Activated effector memory CD4-positive, alpha-beta T cell treated with anti-CD3 and anti-CD28 coated beads, Interleukin-2, amount 50 U/mL, for 16 hours (primary cell): ENCODE measurements at regions not wholly inside any gene's neighbourhood (a gene's known extent, or its start where the extent isn't known, plus 50 kb on each side); places are given as distances from the start of the nearest gene placed in this dataset.

Experiments
- DNase-seq: peaks from one replicate; pipeline ENCODE4 v3.0.0-alpha.2; 2020

DNA sequence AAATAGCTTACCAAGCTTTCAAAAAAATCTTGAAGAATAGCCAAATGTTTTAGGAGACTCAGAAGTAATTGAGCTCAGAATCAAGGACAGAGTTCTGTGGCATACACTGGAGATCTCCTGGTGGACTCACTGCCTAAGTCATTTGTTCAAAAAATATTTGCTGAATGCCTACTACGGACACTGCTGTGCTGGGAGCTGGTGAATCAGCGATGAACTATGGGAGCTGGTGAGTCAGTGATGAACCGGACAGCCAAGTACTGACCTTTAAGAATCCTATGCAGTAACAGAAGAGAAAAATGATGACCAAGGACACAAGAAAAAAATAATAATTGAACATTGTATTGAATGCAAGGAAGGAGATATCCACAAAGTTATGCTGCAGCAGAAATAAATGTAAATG is 717.9 kb upstream of the CXADR start:
- no peak for DNase-seq

DNA sequence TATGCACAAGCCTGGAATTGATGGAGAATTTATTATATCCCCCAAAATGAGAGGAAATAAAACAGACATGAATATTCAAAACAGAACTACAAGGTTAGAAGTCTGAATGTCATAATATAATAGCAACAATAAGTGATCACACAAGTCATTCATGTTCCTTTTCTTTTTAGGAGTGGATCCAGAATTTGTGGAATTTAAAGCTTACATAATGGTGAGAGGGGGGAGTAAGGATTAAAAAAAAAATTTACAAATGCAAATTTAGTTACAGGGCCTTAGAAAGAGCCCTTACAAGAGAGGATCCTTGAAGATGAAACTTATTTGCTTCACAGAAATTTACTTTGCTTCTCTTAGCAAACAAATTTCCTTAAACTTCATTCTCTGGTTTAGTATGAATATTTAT is 716.1 kb upstream of the CXADR start:
- DNase-seq: no peak

DNA sequence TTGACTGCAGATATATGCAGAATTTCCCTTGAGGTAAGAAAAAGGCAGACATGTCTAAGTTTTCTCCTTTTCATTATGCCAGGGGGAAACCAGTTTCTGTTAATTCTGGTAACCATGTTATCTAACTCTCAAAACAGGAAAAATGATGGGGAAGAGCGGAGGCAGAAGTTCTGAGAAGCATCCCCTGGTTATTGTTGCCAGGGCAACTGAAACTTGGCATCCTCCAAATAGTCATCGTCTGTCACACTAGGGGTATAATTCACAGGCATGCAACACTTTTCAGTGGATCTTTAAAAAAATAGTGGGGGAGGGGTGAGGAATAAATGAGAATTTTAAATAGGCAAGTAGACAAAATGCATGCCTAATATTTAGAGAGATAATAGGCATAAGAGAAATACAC is 715.3 kb upstream of the CXADR start:
- no peak for DNase-seq

DNA sequence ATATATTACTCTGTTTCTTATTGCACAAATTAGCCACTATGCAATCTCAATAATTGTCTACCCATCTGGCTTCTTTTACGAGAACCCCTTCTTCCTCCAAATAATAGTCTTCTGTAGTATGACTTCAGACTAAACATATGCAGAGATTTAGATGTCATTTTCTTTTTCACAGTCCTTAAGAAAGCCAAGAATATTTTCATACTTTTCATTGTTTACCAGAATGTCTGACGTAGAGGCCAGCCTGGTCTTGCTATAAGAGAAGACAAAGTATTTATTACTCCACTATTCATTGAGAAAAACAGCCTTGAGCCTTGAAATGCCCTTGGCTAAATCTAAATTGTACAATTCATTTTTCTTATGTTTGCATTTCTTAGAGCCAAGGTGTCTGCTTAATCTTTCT is 714.9 kb upstream of the CXADR start:
- DNase-seq: no peak

DNA sequence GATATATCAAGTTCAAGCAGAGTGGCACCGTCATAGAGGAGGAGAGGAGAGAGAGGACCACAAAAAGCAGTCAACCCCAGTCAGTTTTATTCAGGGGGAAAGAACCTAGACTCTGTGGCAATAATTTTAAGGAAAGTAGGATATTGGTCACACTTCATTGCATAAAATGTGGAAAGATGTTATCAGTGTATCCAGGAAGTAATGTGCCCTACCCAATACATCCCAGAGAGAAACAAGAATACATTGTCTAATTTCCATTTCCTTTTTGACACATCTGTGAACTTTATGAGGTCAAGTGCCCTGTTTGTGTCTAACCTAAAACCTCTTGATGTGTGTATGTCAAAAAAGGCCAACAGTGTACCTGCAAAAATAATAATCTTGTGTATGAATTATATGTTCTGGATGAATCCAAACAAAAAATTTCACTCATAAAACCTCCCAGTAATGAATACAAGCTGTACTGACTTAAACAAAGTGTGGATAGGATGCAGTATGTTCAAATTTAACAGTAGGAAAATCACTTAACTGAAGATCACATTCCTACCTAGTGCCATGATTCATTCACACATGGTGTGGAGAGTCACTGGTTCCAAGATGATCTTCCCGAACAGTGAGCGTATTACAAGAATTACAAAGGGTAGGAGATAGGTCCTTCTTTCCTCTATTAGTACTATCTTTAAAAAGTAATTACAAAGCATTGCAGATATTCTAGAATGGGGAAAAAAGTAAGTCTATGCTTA is 712.1 kb upstream of the CXADR start:
- no peak for DNase-seq

DNA sequence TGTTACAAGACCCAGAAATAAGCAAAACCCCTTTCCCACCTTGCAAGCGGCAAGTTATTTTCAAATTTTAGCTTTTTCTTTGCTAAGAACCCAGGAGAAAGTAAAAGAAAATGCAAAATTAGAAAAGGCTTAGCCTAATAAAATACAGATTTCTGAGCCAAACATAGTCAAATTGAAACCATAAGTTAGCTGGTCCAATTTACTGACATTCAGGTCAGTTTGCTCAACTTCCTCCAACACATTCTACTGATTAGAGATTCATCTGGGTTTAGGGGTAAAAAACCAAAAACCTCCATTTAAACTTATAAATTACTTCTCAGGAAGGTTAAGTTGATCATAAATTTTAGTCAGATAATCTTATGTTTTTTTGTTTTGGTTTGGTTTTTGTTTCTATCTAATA is 701.8 kb upstream of the CXADR start:
- no peak for DNase-seq

DNA sequence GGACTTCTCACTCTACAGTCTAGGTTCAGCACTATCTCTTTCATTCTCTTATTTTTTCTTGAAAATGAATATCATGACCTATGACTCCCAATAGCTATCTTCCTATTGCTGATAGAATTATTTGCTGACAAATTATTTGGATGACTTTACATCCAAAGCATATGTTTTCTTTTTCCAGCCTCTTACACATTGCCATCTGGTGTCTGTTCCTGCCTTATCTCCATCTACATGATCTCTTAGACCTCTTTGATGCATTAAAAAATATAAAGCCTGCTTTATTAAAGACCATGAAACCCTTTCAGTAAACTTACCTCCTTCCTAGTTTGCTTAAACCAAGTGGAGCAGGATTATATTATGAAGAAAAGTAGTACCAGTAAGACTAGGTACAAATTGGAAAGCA is 700.9 kb upstream of the CXADR start:
- no peak for DNase-seq

DNA sequence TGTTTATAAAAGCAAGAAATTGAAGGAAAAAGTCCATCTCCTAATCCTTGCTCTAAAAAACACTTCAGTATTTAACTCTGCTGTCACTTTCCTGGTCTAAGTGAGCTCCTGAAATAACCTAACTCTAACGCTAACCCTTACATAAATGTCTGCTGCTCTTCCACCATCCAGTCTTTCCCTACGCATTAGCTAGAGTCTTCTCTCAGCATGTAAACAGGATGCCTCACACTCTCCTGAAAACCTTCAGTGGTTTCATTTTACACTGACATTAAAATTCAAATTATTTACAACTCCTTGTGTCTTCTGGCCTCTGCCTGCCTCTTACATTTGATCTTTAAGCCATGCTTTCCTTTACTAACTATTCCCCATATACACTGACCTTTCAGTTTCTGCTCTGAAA is 697.6 kb upstream of the CXADR start:
- DNase-seq: no peak

DNA sequence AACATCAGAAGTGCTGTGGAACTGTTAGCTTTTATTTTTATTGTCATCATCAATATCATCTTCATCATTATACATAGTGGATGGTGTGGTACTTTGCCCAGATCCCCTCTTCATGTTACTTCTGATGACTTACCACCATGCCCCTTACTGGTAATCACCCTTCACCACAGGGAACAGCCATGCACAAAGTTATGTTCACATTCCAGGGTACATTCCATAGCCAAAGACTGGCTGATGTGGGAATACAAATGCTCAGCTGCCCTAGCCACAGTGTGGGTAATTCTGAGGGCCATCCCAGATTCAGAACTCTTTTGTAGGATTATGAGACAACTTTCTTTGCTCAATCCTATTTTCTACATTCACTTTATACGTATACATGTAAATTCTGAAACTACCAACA is 691.3 kb upstream of the CXADR start:
- no peak for DNase-seq

DNA sequence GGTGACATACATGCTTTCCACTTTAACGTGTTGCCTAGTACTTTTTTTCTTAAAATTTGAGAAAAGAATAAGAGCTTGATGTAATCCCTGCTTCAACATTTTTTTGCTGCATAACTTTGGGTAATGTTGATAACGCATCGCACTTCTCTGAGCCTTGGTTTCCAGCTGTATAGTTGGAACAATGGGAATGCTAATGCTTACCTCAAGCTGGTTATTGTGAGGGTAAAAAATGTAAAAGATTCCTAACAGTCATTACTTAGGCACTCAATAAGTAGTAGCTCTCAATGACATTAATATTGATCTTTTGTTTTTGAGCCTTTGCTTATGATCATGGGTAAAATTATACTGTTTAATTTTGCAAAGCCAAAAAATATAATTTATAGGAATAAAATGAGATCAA is 683.3 kb upstream of the CXADR start:
- no peak for DNase-seq

DNA sequence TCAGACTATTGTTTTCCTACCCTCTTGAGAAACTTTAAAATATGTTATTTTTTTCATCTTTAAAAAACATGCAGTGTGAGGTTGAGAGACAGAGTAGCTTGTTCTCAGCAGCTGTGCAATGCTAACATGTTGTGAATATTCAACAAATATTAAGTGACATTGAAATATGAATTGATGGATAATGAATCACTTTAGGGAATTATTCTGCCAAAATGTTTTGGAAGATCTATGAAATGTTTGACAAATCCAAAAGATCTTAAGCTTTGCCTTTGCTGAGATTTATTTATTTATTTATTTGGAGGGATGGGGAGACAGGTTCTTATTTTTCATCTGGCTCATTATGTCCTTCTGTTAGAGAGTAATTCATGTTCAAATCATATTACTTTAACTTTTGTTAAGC is 680.1 kb upstream of the CXADR start:
- no peak for DNase-seq

DNA sequence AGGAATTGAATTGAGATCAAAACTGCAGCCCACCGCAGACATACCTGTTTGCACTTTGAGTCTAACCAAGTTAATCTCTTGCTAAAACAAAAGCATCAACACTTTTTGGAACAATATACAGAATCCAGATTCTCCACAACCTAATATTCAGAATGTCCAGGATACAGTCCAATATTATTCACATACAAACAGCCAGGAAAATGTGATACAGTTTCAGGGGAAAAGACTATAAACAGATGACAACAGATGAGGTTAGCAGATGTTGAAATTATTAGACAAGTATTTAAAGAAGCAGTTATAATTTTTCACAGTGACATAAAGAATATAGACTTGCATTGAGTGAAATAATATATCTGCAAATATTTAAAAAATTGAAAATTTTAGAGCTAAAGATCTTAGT is 678.1 kb upstream of the CXADR start:
- DNase-seq: no peak

DNA sequence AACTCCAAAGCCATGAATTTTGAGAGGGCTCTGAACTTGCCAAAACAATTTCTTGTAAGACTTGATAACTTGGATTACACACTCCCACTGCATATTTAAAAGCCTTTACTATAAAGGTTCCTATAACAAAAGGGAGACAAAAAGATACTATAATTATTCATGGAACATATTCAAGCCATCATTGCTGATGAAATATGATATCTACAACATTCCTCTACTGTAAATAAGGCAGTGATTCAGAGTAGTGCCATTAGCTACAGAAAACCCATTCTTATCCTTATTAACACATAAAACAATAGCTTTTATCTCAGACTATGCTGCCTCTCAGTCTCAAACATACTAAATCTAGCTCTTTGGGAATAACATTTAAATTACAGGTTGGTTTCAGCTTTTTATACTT is 675.5 kb upstream of the CXADR start:
- DNase-seq: no peak

DNA sequence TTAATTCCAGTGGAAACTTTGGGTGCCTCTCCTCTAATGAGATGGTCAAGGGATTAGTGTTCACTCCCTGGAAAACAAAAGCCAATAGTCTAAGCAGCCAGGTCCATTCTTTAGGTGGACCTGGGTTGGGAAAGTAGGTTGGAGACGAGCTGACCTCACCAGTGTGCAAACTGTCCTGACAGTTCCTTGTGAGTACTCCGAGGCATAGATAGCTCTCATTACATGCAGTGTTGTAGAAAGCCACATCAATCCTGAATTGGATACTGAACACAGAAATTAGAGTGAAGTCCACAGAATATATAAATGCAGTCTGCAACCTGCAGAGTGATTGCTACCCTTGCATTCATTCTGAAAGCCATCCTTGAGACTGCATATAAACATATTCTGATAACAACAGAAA is 675.1 kb upstream of the CXADR start:
- no peak for DNase-seq

DNA sequence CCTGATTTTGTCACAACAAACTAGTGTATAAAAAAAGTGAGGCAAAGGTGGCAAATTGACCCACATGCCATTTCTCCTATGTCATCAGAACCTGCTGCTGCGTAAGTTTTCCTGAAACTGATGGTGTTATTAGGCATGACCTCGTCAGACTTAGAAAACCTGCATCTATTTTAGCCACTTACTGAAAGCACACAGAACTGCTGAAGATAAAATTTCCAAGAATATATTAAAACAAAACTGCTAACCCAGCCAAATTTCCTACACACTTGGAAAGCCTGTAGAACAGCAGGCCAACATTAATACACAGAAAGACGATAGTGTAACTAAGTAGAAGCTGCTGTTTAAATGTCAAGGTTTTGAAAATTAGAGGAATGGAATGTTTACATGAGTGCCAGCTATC is 674.5 kb upstream of the CXADR start:
- DNase-seq: no peak

DNA sequence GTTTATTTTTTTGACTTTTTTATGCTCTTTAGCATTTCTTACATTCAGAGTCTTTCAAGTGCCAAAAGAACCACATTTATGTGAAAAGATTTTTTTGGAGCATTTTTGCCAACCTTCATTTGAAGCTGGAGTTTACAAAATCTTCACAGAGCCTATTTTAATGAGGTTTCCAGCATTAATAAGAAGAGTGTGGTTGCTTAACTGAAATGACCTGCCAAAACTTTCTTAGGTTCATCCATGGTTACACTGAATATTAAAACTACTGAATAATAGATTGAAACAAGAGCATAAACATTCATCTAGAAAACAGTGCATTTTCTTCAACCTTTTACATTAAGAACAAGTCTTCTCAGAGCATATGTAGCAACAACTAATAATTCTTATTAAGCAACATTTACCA is 672.3 kb upstream of the CXADR start:
- DNase-seq: no peak

DNA sequence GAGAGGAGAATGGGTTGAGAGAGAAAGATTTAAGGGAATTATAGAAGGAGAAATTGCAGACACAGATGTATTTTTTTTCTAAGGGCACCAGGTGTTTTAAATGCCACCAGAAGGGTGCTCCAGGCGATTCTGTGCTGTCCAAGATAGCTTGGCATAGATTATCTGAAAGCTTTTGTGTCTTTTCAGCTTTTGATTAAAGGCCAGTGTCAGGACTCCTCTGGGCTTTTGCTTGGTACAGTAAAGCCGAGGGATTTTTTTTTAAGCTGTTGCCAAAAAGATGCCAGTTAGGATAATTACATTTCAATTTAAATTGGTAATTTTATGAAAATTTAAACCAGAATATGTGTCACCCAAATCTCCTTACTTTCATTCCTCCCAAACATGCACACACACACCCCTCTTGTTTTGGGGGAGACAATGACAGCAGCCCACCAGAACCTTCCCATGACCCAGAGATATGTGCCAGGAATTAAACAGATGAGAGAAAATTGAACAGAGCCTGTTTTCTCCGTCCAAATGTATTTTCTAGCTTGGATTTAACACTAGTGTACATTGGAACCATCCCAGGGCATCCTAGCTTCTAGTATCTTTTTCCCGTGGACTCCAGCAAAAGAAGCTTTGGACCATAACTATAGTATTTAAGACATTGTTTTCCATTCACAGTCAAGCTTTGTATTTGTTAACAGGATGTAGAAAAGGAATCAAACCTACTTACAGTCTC is 670.7 kb upstream of the CXADR start:
- DNase-seq: no peak

DNA sequence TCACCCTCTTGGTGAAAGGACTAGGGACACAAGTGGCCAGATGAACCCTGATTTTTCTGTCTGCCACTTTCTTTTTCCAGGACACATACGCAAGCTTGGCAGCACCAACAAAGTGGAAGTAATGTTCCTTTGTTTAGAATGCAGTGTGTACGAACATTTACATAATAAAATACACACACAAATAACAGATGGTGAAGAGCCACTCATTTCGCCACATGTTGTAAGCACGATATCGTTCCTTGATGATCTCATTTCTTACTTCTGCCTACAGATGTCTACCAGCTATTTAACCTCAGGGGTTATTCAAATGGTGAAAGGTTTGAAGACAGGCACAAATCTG is 670.2 kb upstream of the CXADR start:
- DNase-seq: no peak

DNA sequence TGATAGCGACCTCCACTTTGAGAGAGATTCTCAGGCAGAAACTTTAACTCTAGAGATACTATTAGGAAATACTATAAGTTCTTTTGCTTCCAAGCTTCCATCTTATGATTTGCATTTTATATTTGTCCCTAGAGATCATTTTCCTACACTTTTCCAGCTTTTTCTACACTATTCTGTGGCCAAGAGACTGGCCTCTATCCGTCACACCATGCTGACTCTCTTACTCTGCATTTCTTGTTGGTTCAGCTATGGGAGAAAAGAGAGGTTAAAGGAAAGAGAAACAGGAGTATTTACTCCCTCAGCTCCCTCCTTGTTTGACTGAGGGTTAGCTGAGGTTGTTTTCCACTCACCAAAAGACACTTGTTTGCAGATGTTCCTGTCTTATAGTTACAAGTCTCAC is 665.6 kb upstream of the CXADR start:
- no peak for DNase-seq

DNA sequence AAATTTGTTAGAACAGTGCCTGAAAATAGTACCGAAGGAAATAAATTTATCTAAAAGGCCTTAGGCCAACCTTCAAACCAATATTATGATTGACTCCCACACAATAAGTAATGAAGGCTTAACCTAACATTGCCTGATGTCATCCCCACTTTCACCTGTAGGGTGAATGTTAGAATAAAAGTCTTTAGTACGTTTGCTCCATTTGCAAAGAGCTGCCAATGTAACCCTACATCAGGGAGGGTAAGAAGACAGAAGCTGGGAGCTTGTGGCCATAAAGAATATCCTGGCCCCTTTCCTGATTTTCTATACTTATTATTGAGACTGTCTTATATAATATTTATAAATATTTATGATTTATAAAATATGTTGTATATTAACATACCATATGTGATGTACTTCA is 661.8 kb upstream of the CXADR start:
- DNase-seq: no peak

DNA sequence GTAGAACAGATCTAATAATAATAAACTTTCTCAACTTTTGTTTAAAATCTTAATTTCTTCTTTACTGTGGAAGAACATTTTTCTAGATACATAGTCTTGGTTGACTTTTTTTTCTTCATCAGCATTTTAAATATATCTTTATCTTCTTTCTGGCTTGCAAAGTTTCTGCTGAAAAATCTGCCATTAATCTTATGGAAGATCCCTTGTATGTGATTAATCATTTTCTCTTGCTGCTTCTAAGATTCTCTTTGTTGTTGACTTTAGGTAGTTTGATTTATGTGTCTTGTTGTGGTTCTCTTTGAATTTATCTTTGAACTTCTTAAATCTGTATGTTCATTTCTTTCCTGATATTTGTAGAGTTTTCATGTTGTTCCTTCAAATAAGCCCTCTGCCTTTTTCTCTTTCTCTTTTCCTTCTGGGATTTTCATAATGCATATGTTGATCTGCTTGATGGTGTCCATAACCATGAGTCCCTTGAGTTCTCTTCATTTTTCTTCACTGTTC is 657.6 kb upstream of the CXADR start:
- DNase-seq: no peak

DNA sequence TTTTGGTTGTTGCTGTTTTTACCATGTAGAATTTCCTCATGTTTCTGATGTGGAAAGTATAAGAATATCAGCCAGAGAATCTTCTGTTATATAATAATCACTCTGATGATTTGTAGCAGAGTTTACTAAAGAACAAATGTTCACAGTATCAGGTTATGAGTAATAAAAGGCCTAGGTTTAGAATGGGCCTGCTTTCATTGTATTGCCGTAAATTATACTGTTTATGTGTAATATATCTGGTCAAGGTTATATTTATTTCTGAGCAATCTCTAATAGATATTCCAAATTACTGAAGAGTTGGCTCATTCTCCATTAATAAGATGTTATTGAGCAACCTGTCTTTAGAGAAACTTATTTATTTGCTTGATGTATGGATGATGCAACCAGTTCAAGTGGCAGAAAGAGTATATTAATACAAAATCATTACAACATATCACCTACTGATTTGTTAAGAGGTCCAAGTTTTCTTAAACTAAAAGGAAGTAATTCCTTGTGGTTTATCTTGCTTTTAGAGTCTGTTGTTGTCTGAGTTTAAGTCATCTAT is 649.4 kb upstream of the CXADR start:
- no peak for DNase-seq

DNA sequence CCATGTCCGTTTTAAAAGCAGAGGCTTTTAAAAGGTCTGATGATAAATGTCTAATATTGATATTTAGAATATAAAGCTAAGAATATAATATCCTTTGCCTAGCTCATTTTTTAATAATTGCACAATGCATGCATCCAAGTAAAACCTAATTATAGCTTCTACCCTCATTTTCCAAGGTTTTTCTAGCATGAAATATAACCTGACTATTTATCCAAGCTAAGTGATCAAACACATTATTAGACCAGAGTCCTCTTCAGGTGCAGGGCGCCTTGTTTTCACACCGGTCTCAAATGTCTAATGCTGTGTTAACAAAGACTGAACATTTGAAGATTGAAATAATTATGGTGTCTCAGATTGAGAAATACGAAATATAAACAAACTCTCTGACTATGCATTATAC is 648.9 kb upstream of the CXADR start:
- no peak for DNase-seq

DNA sequence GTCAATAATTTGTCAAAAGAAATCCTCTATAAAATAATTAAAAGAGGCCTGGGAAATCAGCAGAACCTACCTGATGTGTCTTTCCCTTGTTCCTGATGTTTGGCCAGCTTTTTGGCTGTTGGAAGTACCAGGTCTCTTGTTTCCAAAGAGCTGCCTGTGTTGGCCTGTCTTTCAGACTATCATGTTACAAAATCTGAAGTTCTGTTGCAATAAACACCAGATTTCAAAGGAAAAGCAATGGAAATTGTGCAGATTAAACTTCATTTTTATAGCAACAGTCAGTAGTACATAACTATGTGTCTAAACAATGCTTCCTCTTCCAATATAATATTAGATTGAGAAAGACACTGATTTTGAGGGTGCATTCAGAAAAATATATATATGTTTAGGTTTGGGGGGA is 647.2 kb upstream of the CXADR start:
- no peak for DNase-seq

DNA sequence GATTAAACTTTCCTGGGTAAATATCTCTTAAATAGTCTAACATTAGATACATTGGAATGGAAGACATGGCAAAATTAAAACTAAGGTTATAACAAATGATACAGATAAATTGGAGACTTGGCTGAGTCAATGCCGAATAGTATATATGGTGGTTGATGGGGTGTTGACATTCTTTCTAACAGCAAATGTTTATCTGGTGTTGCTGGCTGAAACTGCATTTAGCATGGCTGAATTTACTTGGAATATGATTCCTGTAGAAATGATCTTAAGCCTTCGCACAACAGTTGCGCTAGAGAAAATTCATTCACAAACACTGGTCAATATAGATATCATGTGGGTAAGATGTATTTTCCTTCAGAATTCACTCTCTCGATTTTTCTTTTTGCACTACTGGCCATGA is 646.0 kb upstream of the CXADR start:
- no peak for DNase-seq
